Colon (tissue), 2 donors: ENCODE measurements at regions not wholly inside any gene's neighbourhood (a gene's known extent, or its start where the extent isn't known, plus 50 kb on each side); places are given as distances from the start of the nearest gene placed in this dataset.

Source experiments
- FAIRE-seq: peaks from 2 replicates; lab custom pipeline; 2012; peaks lifted over from hg19 to GRCh38; lab: Jason Lieb, UNC
- donor health status: control.
- donor health status: control.

GRCh38 chr6:81861281-81861680 is 108.8 kb upstream of the TENT5A start:
- FAIRE-seq = no peak

GRCh38 chr6:81859884-81860283 is 107.4 kb upstream of the TENT5A start:
- FAIRE-seq = no peak

GRCh38 chr6:81857812-81858211 is 105.3 kb upstream of the TENT5A start:
- FAIRE-seq = no peak

DNA sequence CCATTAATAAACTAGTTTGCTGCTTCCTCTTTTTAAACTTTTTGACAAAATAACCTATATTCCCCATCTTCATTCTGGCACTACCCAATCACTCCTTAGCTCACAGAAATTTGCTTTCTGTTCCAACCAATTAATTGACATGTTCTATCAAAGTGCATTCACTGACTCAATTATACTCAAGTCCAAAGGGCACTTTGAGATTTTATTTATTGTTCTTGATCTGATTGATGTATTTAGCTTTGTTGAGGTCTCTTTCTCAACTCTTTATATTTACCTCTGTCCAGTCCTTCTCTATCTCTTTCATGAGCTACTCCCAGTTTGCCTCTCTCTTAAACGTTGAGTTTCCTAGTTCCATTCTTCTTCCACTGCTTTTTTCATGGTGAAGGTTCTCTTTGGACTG is 104.4 kb upstream of the TENT5A start:
- FAIRE-seq = no peak

- FAIRE-seq = no peak
Measured at GRCh38 chr6:81854474-81854873, 102.0 kb upstream of the TENT5A start.

DNA sequence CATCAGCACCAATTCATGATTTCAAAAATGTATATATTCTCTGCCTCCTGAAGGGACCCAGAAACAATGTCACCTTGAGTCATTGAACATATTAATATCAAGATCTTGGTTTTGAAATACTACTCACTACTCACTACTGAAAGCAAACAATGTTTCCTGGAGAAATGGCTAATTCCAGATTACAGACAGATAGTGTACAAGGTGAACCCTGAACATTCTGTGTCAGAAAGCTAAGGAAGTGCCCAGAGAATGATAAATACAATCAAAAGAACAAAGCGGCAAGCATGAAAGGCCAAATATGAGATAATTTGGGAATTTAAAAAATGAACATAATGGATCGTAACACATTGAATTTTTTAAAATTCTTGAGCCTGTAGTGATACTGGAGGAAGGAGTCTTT is 101.5 kb upstream of the TENT5A start:
- FAIRE-seq = no peak

DNA sequence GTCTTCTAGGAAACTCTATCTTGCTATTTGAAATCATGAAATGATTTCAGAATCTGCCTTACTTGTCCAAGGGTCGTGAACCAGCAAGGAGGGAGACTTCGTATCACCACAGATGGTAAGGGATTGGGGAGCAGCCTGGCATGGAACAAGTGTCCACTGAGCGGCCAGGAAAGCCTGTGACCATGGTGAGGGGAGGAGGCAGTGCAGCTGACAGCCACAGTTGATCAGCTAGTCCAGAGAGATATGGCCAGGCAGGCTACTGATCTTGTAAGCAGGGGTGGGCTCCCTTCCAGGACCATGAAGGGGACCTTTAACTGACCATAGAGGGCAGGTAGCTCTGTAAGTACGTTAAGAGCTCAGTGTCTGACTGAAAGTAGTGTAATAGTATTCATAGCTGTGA is 96.8 kb upstream of the TENT5A start:
- no peak for FAIRE-seq

GRCh38 chr6:81847866-81848265 is 95.4 kb upstream of the TENT5A start:
- FAIRE-seq = no peak

DNA sequence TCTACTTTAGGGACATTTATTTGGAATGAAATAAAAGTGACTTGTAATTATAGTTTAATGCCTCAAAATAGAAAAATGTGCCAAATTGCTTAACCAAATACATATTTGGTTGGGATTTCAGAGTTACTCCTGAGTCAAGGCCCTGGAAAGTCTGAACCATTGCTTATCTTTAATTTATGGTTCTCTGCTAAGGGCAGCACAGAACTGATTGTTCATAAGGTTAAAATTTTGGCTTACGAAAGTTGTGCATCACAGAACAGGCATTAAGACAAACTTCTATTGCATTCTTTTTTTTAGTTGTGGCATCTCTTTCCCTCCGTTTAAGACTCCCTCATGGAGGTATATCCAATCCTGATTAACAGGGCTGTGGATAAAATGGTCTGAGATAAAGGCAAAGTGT is 92.2 kb upstream of the TENT5A start:
- FAIRE-seq = no peak

DNA sequence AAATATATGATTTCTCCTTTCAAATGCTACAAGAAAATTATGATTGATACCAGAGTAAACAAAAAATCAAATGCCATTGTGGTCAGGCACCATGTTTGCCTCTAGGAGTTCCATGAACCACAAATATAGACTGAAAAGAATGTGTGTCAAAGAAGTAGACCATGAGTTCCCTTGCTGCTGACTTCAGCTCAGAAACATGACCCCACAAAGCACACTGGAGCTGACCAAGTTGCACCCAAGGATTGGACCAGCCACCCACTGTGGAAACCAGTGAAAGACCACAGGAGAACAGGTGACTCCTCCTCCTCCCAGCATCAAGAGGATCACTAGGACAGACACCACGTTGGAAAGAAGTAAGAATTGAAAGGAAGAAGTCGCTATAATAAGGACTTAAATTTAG is 90.8 kb upstream of the TENT5A start:
- FAIRE-seq = no peak

DNA sequence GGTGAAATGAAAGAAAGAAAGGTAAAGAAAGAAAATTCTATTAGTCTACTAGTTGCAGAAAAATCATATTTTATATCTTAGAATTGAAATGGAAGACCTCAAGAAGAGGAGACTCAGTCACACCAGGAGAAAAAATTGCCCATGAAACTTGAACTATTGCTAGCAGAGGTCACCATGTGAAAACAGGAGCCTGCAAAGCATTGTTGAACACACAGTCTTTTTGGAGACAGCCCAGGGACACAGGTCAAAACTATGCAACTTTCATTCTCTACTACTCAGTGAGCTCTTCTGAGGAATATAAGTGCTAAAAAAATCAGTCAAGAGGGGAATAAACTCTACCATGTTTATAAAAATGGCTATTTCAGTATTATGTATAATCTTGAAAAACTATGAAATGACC is 89.8 kb upstream of the TENT5A start:
- no peak for FAIRE-seq

- FAIRE-seq = no peak
Measured at GRCh38 chr6:81838724-81839426, 86.4 kb upstream of the TENT5A start.

DNA sequence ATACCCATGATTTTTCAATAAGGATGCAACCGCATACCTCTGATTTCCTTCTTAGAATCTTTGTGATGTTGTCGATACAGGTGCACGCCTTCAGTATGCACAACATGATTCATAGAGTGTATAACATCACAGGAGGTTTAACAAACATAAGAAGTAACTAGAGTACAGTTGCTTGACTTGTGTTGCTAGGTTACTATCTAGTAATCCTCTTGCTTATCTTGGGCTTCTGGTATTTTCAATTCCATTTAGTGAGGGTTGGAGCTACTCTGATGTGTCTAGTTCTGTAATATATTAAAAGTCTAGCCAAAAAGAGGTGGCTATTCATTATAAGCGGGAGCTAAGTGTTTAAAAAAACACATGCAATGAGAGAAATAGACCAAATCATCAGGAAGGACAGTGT is 85.5 kb upstream of the TENT5A start:
- peak; percentile 88 for FAIRE-seq

DNA sequence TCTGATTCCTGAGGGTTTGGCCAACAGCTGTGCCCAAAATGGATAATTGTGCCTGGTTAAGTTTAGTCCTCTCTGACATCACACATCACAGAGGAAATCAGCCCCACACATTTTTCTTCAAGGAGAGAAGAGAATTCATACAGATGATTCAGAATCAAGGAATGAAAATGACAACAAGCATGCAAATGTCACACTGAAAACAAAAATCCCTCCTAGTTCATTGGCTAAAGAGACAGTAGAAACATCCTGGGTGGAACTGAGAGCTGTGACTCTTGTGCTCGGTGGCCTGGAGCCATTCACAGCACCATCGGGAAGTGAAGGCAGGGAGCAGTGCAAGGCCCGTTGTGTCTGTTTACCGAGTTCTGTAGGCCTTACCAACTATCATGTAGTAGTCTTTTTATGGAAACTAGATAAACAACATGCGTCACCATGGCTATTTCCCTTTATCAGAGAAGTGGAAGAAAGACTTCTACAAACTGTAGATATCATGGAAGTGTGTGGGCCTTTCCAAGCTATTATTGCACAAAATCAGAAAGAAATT is 81.7 kb upstream of the TENT5A start:
- no peak for FAIRE-seq

GRCh38 chr6:81832304-81832703 is 79.8 kb upstream of the TENT5A start:
- no peak for FAIRE-seq

GRCh38 chr6:81831274-81831673 is 78.8 kb upstream of the TENT5A start:
- no peak for FAIRE-seq

GRCh38 chr6:81826784-81827183 is 74.3 kb upstream of the TENT5A start:
- FAIRE-seq = no peak

GRCh38 chr6:81822568-81822967 is 70.1 kb upstream of the TENT5A start:
- peak; percentile 85 for FAIRE-seq

GRCh38 chr6:81821449-81821848 is 69.0 kb upstream of the TENT5A start:
- no peak for FAIRE-seq

GRCh38 chr6:81820980-81821379 is 68.5 kb upstream of the TENT5A start:
- FAIRE-seq = peak; percentile 83

DNA sequence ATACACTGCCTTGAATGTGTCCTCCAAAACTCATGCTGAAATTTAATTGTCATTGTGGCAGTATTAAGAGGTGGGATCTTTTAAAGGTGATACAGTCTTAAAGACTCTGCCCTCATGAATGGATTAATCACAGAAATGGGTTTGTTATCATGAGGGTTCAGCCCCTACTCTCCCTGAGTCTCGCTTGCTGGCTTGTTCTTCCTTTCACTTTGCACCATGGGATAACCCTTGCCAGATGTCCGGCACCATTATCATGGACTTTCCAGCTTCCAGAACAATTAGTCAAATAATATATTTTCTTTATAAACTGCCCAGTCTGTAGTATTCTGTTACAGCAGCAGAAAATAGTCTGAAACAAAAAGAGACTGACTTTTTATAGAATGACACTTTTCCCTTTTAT is 67.9 kb upstream of the TENT5A start:
- FAIRE-seq = no peak

GRCh38 chr6:81819767-81820166 is 67.3 kb upstream of the TENT5A start:
- no peak for FAIRE-seq

GRCh38 chr6:81818901-81819361 is 66.5 kb upstream of the TENT5A start:
- FAIRE-seq = no peak

GRCh38 chr6:81816380-81816779 is 63.9 kb upstream of the TENT5A start:
- FAIRE-seq = no peak
